ENCODE measurements at regions not wholly inside any gene's neighbourhood (a gene's known extent, or its start where the extent isn't known, plus 50 kb on each side); places are given as distances from the start of the nearest gene placed in this dataset.
"Not testable (repeated sequence)": the region's sequence is repeated elsewhere in the genome, so short reads cannot be mapped to it uniquely, and the experiment has no call there.

GRCh38 chr10:3877211-3878000 lies 92.4 kb upstream of the KLF6 start:
- Mint-ChIP-seq H3K9me3 (no peaks in the 10 kb centered on the region), H3K4me3 (peak overlapping the region in 1 of 10 donors; percentile 14), H3K4me1 (peaks cover 17 to 47% (median 34%) of the 10 kb centered on the region in 4 donors), H3K36me3 (no peaks in the 10 kb centered on the region), H3K27ac (peak overlapping the region in 4 of 10 donors; percentile 23 to 94 (median 90)), H3K27me3 (peaks cover 0 to under 1% (median 0%) of the 10 kb centered on the region in 5 donors)
- no peak for ATAC-seq
- DNase-seq, result no peak
- POLR2A ChIA-PET, result interaction anchor here (0.6 kb wide), 1 partner anchor 10 kb away, joined by 7 read pairs; no protein-coding TSS in a partner anchor

GRCh38 chr10:3876350-3876962 lies 91.4 kb upstream of the KLF6 start:
- Mint-ChIP-seq H3K27ac (peak overlapping the region; percentile 82 to 94 (median 92)), H3K36me3 (no peaks in the 10 kb centered on the region), H3K4me1 (peaks cover 25 to 55% (median 36%) of the 10 kb centered on the region in 4 donors), H3K4me3 (peak overlapping the region in 5 of 10 donors; percentile 14 to 66 (median 47)), H3K9me3 (no peaks in the 10 kb centered on the region), H3K27me3 (no peaks in the 10 kb centered on the region)
- ATAC-seq, result no peak
- DNase-seq, result no peak
- POLR2A ChIA-PET, result interaction anchor here (1.2 to 2.7 kb wide), 2 partner anchors 10 to 91 kb away, joined by 3 to 10 read pairs; partner anchors contain the start of gene KLF6

GRCh38 chr10:3875842-3876235 lies 90.8 kb upstream of the KLF6 start:
- no peaks in the 10 kb centered on the region for H3K9me3 Mint-ChIP-seq
- DNase-seq (no peak), ATAC-seq (peak in 1 of 2 donors; percentile 11)
- POLR2A ChIA-PET, result interaction anchor here (1.2 to 2.7 kb wide), 3 partner anchors 10 to 94 kb away, joined by 3 to 10 read pairs (median 3); partner anchors contain the start of gene KLF6
- H3K4me1 Mint-ChIP-seq, result peaks cover 25 to 55% (median 36%) of the 10 kb centered on the region in 4 donors
- peak overlapping the region; percentile 82 to 94 (median 92) for H3K27ac Mint-ChIP-seq
- H3K4me3 Mint-ChIP-seq, result peak overlapping the region; percentile 20 to 76 (median 56)
- no peaks in the 10 kb centered on the region for H3K27me3 Mint-ChIP-seq
- no peaks in the 10 kb centered on the region for H3K36me3 Mint-ChIP-seq

GRCh38 chr10:3874990-3875841 lies 90.2 kb upstream of the KLF6 start:
- ATAC-seq, result peak; percentile 65 to 74
- H3K9me3 Mint-ChIP-seq, result no peaks in the 10 kb centered on the region
- H3K36me3 Mint-ChIP-seq, result no peaks in the 10 kb centered on the region
- POLR2A ChIA-PET, result interaction anchor here (1.2 to 2.7 kb wide), 3 partner anchors 9 to 94 kb away, joined by 3 to 10 read pairs (median 3); partner anchors contain the start of gene KLF6
- H3K27me3 Mint-ChIP-seq, result no peaks in the 10 kb centered on the region
- DNase-seq, result peak in 5 of 10 donors; percentile 3 to 53 (median 44)
- peak overlapping the region; percentile 82 to 94 (median 92) for H3K27ac Mint-ChIP-seq
- H3K4me1 Mint-ChIP-seq, result peaks cover 25 to 55% (median 36%) of the 10 kb centered on the region in 4 donors
- peak overlapping the region; percentile 20 to 76 (median 56) for H3K4me3 Mint-ChIP-seq

- DNase-seq, H3K27me3 Mint-ChIP-seq, H3K9me3 Mint-ChIP-seq, H3K36me3 Mint-ChIP-seq, ATAC-seq: not testable (repeated sequence)
- POLR2A ChIA-PET, result interaction anchor here (1.2 to 2.7 kb wide), 2 partner anchors 89 to 93 kb away, joined by 3 to 10 read pairs; partner anchors contain the start of gene KLF6
- peak overlapping the region in 6 of 10 donors; percentile 19 to 70 (median 40) for H3K4me3 Mint-ChIP-seq
- peak overlapping the region; percentile 82 to 94 (median 92) for H3K27ac Mint-ChIP-seq
- H3K4me1 Mint-ChIP-seq, result peaks cover 25 to 55% (median 36%) of the 10 kb centered on the region in 4 donors
Observed at GRCh38 chr10:3874610-3874989, 89.6 kb upstream of the KLF6 start.

GRCh38 chr10:3873728-3874461 lies 88.9 kb upstream of the KLF6 start:
- DNase-seq (peak in 4 of 10 donors; percentile 39 to 71 (median 62)), ATAC-seq (peak; percentile 49 to 63)
- Mint-ChIP-seq H3K9me3 (no peaks in the 10 kb centered on the region), H3K27ac (peak overlapping the region; percentile 24 to 94 (median 78)), H3K4me3 (peak overlapping the region in 3 of 10 donors; percentile 2 to 57 (median 44)), H3K4me1 (peaks cover 25 to 61% (median 36%) of the 10 kb centered on the region in 4 donors), H3K27me3 (no peaks in the 10 kb centered on the region), H3K36me3 (no peaks in the 10 kb centered on the region)
- POLR2A ChIA-PET, result interaction anchor here (2.7 kb wide), 1 partner anchor 89 kb away, joined by 10 read pairs; the partner anchor contains the start of gene KLF6

GRCh38 chr10:3872712-3873329 lies 87.8 kb upstream of the KLF6 start:
- H3K4me1 Mint-ChIP-seq, result peaks cover 25 to 68% (median 36%) of the 10 kb centered on the region in 4 donors
- H3K4me3 Mint-ChIP-seq, result peak overlapping the region in 1 of 10 donors; percentile 35
- H3K9me3 Mint-ChIP-seq, result no peaks in the 10 kb centered on the region
- H3K27ac Mint-ChIP-seq, result peak overlapping the region in 9 of 10 donors; percentile 24 to 94 (median 78)
- H3K36me3 Mint-ChIP-seq, result no peaks in the 10 kb centered on the region
- no peaks in the 10 kb centered on the region for H3K27me3 Mint-ChIP-seq
- no peak for ATAC-seq
- DNase-seq, result no peak
- POLR2A ChIA-PET, result interaction anchor here (0.6 kb wide), 1 partner anchor 87 kb away, joined by 3 read pairs; the partner anchor contains the start of gene KLF6

- no peaks in the 10 kb centered on the region for H3K27me3 Mint-ChIP-seq
- no peaks in the 10 kb centered on the region for H3K9me3 Mint-ChIP-seq
- H3K4me3 Mint-ChIP-seq, result no peak overlapping the region
- peaks cover 19 to 69% (median 29%) of the 10 kb centered on the region in 4 donors for H3K4me1 Mint-ChIP-seq
- H3K36me3 Mint-ChIP-seq, result no peaks in the 10 kb centered on the region
- ATAC-seq, result no peak
- DNase-seq, result no peak
- POLR2A ChIA-PET, result no interaction called here
- peak overlapping the region in 7 of 10 donors; percentile 24 to 94 (median 67) for H3K27ac Mint-ChIP-seq
Observed at GRCh38 chr10:3871424-3871996, 86.5 kb upstream of the KLF6 start.

- H3K27ac Mint-ChIP-seq, result peak overlapping the region in 1 of 10 donors; percentile 2
- DNase-seq (no peak), ATAC-seq (no peak)
- H3K27me3 Mint-ChIP-seq, result no peaks in the 10 kb centered on the region
- H3K9me3 Mint-ChIP-seq, result no peaks in the 10 kb centered on the region
- peaks cover 7 to 51% (median 14%) of the 10 kb centered on the region in 4 donors for H3K4me1 Mint-ChIP-seq
- no peak overlapping the region for H3K4me3 Mint-ChIP-seq
- POLR2A ChIA-PET, result interaction anchor here (1.4 kb wide), 1 partner anchor 85 kb away, joined by 3 read pairs; no protein-coding TSS in a partner anchor
- H3K36me3 Mint-ChIP-seq, result no peaks in the 10 kb centered on the region
Observed at GRCh38 chr10:3869036-3869435, 84.0 kb upstream of the KLF6 start.

- Mint-ChIP-seq H3K27ac (no peak overlapping the region), H3K9me3 (no peaks in the 10 kb centered on the region), H3K27me3 (no peaks in the 10 kb centered on the region), H3K4me1 (peaks cover 6 to 43% (median 12%) of the 10 kb centered on the region in 4 donors), H3K36me3 (no peaks in the 10 kb centered on the region), H3K4me3 (no peak overlapping the region)
- no peak for DNase-seq
- POLR2A ChIA-PET, result no interaction called here
- ATAC-seq, result no peak
Observed at GRCh38 chr10:3868271-3868664, 83.3 kb upstream of the KLF6 start.

Data from naive thymus-derived CD8-positive, alpha-beta T cell (primary cell).